Uterus (tissue), 2 donors: ENCODE measurements at regions not wholly inside any gene's neighbourhood (a gene's known extent, or its start where the extent isn't known, plus 50 kb on each side); places are given as distances from the start of the nearest gene placed in this dataset.

Experiments used
- POLR2A ChIP-seq, 2 donors: fragments of 450-650 bp; IDR thresholded peaks; one replicate each; pipeline ENCODE4 v1.6.1; 2016; ENCODE audit warnings: antibody characterized with exemption in 2 of 2, mild to moderate bottlenecking in 1 of 2, moderate library complexity in 1 of 2
- TF ChIP-seq, protein P1 (sequence below), 4 experiments: fragments of 200-600 bp in 2 of 4; fragments of 450-650 bp in 2 of 4; sonication (generic) in 2 of 4; IDR thresholded peaks; one replicate each; pipeline ENCODE4 v1.5.1; 2016 to 2019; ENCODE audit warnings: antibody characterized with exemption in 4 of 4, mild to moderate bottlenecking in 2 of 4, moderate library complexity in 1 of 4

DNA sequence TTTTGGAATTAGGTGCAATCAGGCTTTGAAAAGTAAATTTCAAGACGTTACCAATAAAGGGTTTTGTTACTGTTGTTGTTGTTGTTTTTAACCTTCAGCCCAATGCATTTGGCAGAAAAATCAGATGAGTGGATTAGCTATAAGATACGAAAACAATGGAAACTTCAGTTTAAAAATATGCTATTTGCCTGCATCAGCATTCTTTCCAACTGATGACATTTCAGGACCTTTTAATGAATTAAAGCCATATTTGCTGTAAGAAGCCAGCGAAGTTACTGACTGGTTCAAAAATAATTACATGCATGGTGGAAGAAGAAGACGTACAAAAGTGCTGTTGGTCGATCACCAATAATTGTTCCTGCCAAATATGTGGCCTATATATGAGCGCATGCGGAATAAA is 639.3 kb upstream of the SOX11 start:
- TF ChIP-seq, protein P1, sequence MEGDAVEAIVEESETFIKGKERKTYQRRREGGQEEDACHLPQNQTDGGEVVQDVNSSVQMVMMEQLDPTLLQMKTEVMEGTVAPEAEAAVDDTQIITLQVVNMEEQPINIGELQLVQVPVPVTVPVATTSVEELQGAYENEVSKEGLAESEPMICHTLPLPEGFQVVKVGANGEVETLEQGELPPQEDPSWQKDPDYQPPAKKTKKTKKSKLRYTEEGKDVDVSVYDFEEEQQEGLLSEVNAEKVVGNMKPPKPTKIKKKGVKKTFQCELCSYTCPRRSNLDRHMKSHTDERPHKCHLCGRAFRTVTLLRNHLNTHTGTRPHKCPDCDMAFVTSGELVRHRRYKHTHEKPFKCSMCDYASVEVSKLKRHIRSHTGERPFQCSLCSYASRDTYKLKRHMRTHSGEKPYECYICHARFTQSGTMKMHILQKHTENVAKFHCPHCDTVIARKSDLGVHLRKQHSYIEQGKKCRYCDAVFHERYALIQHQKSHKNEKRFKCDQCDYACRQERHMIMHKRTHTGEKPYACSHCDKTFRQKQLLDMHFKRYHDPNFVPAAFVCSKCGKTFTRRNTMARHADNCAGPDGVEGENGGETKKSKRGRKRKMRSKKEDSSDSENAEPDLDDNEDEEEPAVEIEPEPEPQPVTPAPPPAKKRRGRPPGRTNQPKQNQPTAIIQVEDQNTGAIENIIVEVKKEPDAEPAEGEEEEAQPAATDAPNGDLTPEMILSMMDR (IDR thresholded peaks at IDR 0.05): no peak
- no peak for TF ChIP-seq POLR2A (IDR thresholded peaks at IDR 0.05)
